ENCODE measurements at regions not wholly inside any gene's neighbourhood (a gene's known extent, or its start where the extent isn't known, plus 50 kb on each side); places are given as distances from the start of the nearest gene placed in this dataset.

GRCh38 chr7:25279705-25280104 lies 51.4 kb upstream of the NPVF start:
- DNase-seq (ENCODE audit: low read depth) = no peak

- no peak for DNase-seq (ENCODE audit: low read depth)
Observed at GRCh38 chr7:25280181-25280580, 51.9 kb upstream of the NPVF start.

GRCh38 chr7:25282194-25282593 lies 53.9 kb upstream of the NPVF start:
- DNase-seq (ENCODE audit: low read depth) = no peak

GRCh38 chr7:25286756-25287155 lies 58.5 kb upstream of the NPVF start:
- no peak for DNase-seq (ENCODE audit: low read depth)

- DNase-seq (ENCODE audit: low read depth) = no peak
Observed at GRCh38 chr7:25287291-25287690, 59.0 kb upstream of the NPVF start.

GRCh38 chr7:25288556-25289307 lies 60.4 kb upstream of the NPVF start:
- DNase-seq (ENCODE audit: low read depth) = no peak

GRCh38 chr7:25289518-25289917 lies 61.2 kb upstream of the NPVF start:
- DNase-seq (ENCODE audit: low read depth) = no peak

- DNase-seq (ENCODE audit: low read depth) = no peak
Observed at GRCh38 chr7:25294624-25295023, 66.3 kb upstream of the NPVF start.

- DNase-seq (ENCODE audit: low read depth) = no peak
Observed at GRCh38 chr7:25295387-25295786, 67.1 kb upstream of the NPVF start.

GRCh38 chr7:25296086-25296485 lies 67.8 kb upstream of the NPVF start:
- DNase-seq (ENCODE audit: low read depth) = no peak

- no peak for DNase-seq (ENCODE audit: low read depth)
Observed at GRCh38 chr7:25297278-25297677, 69.0 kb upstream of the NPVF start.

GRCh38 chr7:25303281-25304181 lies 75.2 kb upstream of the NPVF start:
- DNase-seq (ENCODE audit: low read depth) = no peak

GRCh38 chr7:25304691-25305090 lies 76.4 kb upstream of the NPVF start:
- no peak for DNase-seq (ENCODE audit: low read depth)

- DNase-seq (ENCODE audit: low read depth) = no peak
Observed at GRCh38 chr7:25305831-25306230, 77.5 kb upstream of the NPVF start.

- DNase-seq (ENCODE audit: low read depth) = no peak
Observed at GRCh38 chr7:25307624-25308023, 79.3 kb upstream of the NPVF start.

- DNase-seq (ENCODE audit: low read depth) = no peak
Observed at GRCh38 chr7:25308246-25308645, 80.0 kb upstream of the NPVF start.

- no peak for DNase-seq (ENCODE audit: low read depth)
Observed at GRCh38 chr7:25308906-25309705, 80.8 kb upstream of the NPVF start.

GRCh38 chr7:25310896-25311295 lies 82.6 kb upstream of the NPVF start:
- no peak for DNase-seq (ENCODE audit: low read depth)

GRCh38 chr7:25311346-25311745 lies 83.1 kb upstream of the NPVF start:
- DNase-seq (ENCODE audit: low read depth) = no peak

GRCh38 chr7:25312968-25313367 lies 84.7 kb upstream of the NPVF start:
- DNase-seq (ENCODE audit: low read depth) = no peak

GRCh38 chr7:25313526-25313925 lies 85.2 kb upstream of the NPVF start:
- no peak for DNase-seq (ENCODE audit: low read depth)

GRCh38 chr7:25314094-25314730 lies 85.9 kb upstream of the NPVF start:
- no peak for DNase-seq (ENCODE audit: low read depth)
